ENCODE measurements at regions not wholly inside any gene's neighbourhood (a gene's known extent, or its start where the extent isn't known, plus 50 kb on each side); places are given as distances from the start of the nearest gene placed in this dataset.

DNA sequence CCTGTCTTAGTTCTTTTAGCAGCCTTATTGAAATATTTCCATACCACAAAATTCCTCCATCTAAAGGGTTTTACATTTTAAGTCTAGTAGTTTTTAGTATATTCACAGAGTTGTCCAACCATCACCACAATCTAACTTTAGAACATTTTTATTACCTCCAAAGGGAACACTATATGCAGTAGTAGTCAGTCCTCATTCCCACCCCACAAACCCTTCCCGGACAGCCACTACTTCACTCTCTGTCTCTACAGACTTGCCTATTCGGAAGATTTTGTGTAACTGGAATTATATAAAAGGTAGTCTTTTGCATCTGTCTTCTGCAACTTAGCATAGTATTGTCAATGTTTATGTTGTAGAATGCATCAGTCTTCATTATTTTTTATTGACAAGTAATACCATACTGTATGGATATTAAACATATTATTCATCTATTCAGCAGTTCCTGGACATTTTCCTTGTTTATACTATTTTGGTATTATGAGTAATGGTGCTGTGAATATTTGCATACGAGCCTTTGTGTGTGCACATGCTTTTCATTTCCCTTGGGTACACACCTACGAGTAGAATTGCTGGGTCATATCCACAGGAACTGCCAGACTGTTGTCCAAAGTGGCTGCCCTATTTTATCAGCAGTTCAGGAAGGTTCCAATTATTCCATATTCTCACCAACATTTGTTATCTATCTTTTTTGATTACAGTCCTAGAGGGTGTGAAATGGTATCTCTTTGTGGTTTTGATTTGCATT is 60.9 kb upstream of the LANCL2 start (continued):
- TF ChIP-seq KDM4A (IDR thresholded peaks at IDR 0.05; ENCODE audit: low read depth, low read length, severe bottlenecking) (no peak), HDAC2 (IDR thresholded peaks at IDR 0.05; ENCODE audit: borderline replicate concordance in 1 of 2, low read depth in 2 of 2, low read length in 2 of 2) (no peak), PHF8 (conservative IDR thresholded peaks at IDR 0.05; ENCODE audit: low read depth, low read length) (no peak)
- TF ChIP-seq, protein P1, sequence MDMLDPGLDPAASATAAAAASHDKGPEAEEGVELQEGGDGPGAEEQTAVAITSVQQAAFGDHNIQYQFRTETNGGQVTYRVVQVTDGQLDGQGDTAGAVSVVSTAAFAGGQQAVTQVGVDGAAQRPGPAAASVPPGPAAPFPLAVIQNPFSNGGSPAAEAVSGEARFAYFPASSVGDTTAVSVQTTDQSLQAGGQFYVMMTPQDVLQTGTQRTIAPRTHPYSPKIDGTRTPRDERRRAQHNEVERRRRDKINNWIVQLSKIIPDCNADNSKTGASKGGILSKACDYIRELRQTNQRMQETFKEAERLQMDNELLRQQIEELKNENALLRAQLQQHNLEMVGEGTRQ (IDR thresholded peaks at IDR 0.05; ENCODE audit: low read length), result no peak

Measured in H1 (cell line).